ENCODE measurements at regions not wholly inside any gene's neighbourhood (a gene's known extent, or its start where the extent isn't known, plus 50 kb on each side); places are given as distances from the start of the nearest gene placed in this dataset.
"Not testable (repeated sequence)": the region's sequence is repeated elsewhere in the genome, so short reads cannot be mapped to it uniquely, and the experiment has no call there.

DNA sequence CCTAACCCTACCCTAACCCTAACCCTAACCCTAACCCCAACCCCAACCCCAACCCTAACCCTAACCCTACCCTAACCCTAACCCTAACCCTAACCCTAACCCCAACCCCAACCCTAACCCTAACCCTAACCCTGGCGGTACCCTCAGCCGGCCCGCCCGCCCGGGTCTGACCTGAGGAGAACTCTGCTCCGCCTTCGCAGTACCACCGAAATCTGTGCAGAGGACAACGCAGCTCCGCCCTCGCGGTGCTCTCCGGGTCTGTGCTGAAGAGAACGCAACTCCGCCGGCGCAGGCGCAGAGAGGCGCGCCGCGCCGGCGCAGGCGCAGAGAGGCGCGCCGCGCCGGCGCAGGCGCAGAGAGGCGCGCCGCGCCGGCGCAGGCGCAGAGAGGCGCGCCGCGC, 56.1 kb upstream of the IQSEC3 start:
- not testable (repeated sequence) for DNase-seq

GRCh38 chr12:10879-11812, 55.4 kb upstream of the IQSEC3 start:
- DNase-seq, result not testable (repeated sequence)

DNA sequence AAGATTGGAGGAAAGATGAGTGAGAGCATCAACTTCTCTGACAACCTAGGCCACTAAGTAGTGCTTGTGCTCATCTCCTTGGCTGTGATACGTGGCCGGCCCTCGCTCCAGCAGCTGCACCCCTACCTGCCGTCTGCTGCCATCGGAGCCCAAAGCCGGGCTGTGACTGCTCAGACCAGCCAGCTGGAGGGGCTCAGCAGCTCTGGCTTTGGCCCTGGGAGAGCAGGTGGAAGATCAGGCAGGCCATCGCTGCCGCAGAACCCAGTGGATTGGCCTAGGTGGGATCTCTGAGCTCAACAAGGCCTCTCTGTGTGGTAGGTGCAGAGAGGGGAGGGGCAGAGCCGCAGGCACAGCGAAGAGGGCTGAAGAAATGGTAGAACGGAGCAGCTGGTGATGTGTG, 54.3 kb upstream of the IQSEC3 start:
- DNase-seq, result not testable (repeated sequence)

- DNase-seq, result not testable (repeated sequence)
Observed at GRCh38 chr12:12725-13640, 53.6 kb upstream of the IQSEC3 start.

GRCh38 chr12:13841-14240, 52.7 kb upstream of the IQSEC3 start:
- peak; percentile 31 for DNase-seq

DNA sequence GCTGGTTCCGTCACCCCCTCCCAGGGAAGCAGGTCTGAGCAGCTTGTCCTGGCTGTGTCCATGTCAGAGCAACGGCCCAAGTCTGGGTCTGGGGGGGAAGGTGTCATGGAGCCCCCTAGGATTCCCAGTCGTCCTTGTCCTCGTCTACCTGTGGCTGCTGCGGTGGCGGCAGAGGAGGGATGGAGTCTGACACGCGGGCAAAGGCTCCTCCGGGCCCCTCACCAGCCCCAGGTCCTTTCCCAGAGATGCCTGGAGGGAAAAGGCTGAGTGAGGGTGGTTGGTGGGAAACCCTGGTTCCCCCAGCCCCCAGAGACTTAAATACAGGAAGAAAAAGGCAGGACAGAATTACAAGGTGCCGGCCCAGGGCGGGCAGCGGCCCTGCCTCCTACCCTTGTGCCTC, 51.9 kb upstream of the IQSEC3 start:
- not testable (repeated sequence) for DNase-seq

GRCh38 chr12:15381-15780, 51.2 kb upstream of the IQSEC3 start:
- DNase-seq, result not testable (repeated sequence)

- DNase-seq, result not testable (repeated sequence)
Observed at GRCh38 chr12:16019-16418, 50.5 kb upstream of the IQSEC3 start.

GRCh38 chr12:16541-16940, 50.0 kb upstream of the IQSEC3 start:
- not testable (repeated sequence) for DNase-seq
